GM18517 (cell line): ENCODE measurements at regions not wholly inside any gene's neighbourhood (a gene's known extent, or its start where the extent isn't known, plus 50 kb on each side); places are given as distances from the start of the nearest gene placed in this dataset.

Experiments used
- ATAC-seq: cut with Tn5 transposase; IDR thresholded peaks from one replicate; pipeline ENCODE4 v1.9.1; 2021; ENCODE audit warnings: mild to moderate bottlenecking, moderate library complexity; ENCODE audit not compliant: unreplicated experiment

GRCh38 chr2:7207631-7208030, 290.4 kb downstream of the RNF144A start:
- ATAC-seq: no peak

GRCh38 chr2:7209757-7210555, 292.7 kb downstream of the RNF144A start:
- ATAC-seq: no peak

- no peak for ATAC-seq
Observed at GRCh38 chr2:7210712-7211111, 293.5 kb downstream of the RNF144A start.

GRCh38 chr2:7225848-7226247, 308.6 kb downstream of the RNF144A start:
- ATAC-seq: no peak

GRCh38 chr2:7226501-7226900, 309.3 kb downstream of the RNF144A start:
- ATAC-seq: no peak

- ATAC-seq: no peak
Observed at GRCh38 chr2:7233126-7233525, 315.9 kb downstream of the RNF144A start.

GRCh38 chr2:7237466-7237865, 320.3 kb downstream of the RNF144A start:
- no peak for ATAC-seq

- ATAC-seq: no peak
Observed at GRCh38 chr2:7239078-7239477, 321.9 kb downstream of the RNF144A start.

- no peak for ATAC-seq
Observed at GRCh38 chr2:7241041-7241745, 324.0 kb downstream of the RNF144A start.

- ATAC-seq: no peak
Observed at GRCh38 chr2:7242189-7242867, 325.1 kb downstream of the RNF144A start.

- no peak for ATAC-seq
Observed at GRCh38 chr2:7243276-7243675, 326.1 kb downstream of the RNF144A start.

- ATAC-seq: no peak
Observed at GRCh38 chr2:7256377-7256776, 339.2 kb downstream of the RNF144A start.

GRCh38 chr2:7262727-7263126, 345.5 kb downstream of the RNF144A start:
- ATAC-seq: no peak

- no peak for ATAC-seq
Observed at GRCh38 chr2:7264791-7265190, 347.6 kb downstream of the RNF144A start.

GRCh38 chr2:7265286-7265685, 348.1 kb downstream of the RNF144A start:
- no peak for ATAC-seq

- ATAC-seq: no peak
Observed at GRCh38 chr2:7269106-7269643, 352.0 kb downstream of the RNF144A start.

- no peak for ATAC-seq
Observed at GRCh38 chr2:7270011-7270431, 352.8 kb downstream of the RNF144A start.

GRCh38 chr2:7272210-7272609, 355.0 kb downstream of the RNF144A start:
- no peak for ATAC-seq

- ATAC-seq: no peak
Observed at GRCh38 chr2:7278984-7279383, 361.8 kb downstream of the RNF144A start.

GRCh38 chr2:7279421-7279949, 362.3 kb downstream of the RNF144A start:
- ATAC-seq: no peak

- no peak for ATAC-seq
Observed at GRCh38 chr2:7280790-7281189, 363.6 kb downstream of the RNF144A start.
